SK-N-DZ (cell line): ENCODE measurements at regions not wholly inside any gene's neighbourhood (a gene's known extent, or its start where the extent isn't known, plus 50 kb on each side); places are given as distances from the start of the nearest gene placed in this dataset.
A peak's percentile ranks its signal among the peaks of the same experiment; 100 is the strongest.
"Not testable (repeated sequence)": the region's sequence is repeated elsewhere in the genome, so short reads cannot be mapped to it uniquely, and the experiment has no call there.

ENCODE experiments used
- DNase-seq: peaks from one replicate; pipeline ENCODE4 v3.0.0-alpha.2; 2015; ENCODE audit warnings: low spot score

- DNase-seq: no peak
Observed at GRCh38 chr6:151671195-151671594, 136.3 kb upstream of the ESR1 start.

- DNase-seq: no peak
Observed at GRCh38 chr6:151674578-151674977, 132.9 kb upstream of the ESR1 start.

GRCh38 chr6:151675746-151676459 lies 131.6 kb upstream of the ESR1 start:
- DNase-seq: peak; percentile 26

GRCh38 chr6:151676460-151676945 lies 131.0 kb upstream of the ESR1 start:
- no peak for DNase-seq

- DNase-seq: no peak
Observed at GRCh38 chr6:151677404-151677803, 130.1 kb upstream of the ESR1 start.

GRCh38 chr6:151679081-151679480 lies 128.4 kb upstream of the ESR1 start:
- no peak for DNase-seq

- DNase-seq: no peak
Observed at GRCh38 chr6:151679941-151680340, 127.5 kb upstream of the ESR1 start.

GRCh38 chr6:151680846-151681432 lies 126.5 kb upstream of the ESR1 start:
- no peak for DNase-seq

- DNase-seq: no peak
Observed at GRCh38 chr6:151681433-151682059, 125.9 kb upstream of the ESR1 start.

- DNase-seq: no peak
Observed at GRCh38 chr6:151682251-151682650, 125.2 kb upstream of the ESR1 start.

- no peak for DNase-seq
Observed at GRCh38 chr6:151682922-151683321, 124.6 kb upstream of the ESR1 start.

GRCh38 chr6:151683381-151683780 lies 124.1 kb upstream of the ESR1 start:
- DNase-seq: no peak

GRCh38 chr6:151689499-151690201 lies 117.8 kb upstream of the ESR1 start:
- DNase-seq: no peak

GRCh38 chr6:151690303-151690702 lies 117.2 kb upstream of the ESR1 start:
- no peak for DNase-seq

GRCh38 chr6:151690768-151691562 lies 116.5 kb upstream of the ESR1 start:
- no peak for DNase-seq

GRCh38 chr6:151692216-151692615 lies 115.3 kb upstream of the ESR1 start:
- DNase-seq: no peak

GRCh38 chr6:151693366-151693765 lies 114.1 kb upstream of the ESR1 start:
- DNase-seq: no peak

- no peak for DNase-seq
Observed at GRCh38 chr6:151695156-151695555, 112.3 kb upstream of the ESR1 start.

GRCh38 chr6:151696302-151696701 lies 111.2 kb upstream of the ESR1 start:
- not testable (repeated sequence) for DNase-seq

GRCh38 chr6:151698931-151699700 lies 108.4 kb upstream of the ESR1 start:
- DNase-seq: no peak

GRCh38 chr6:151699719-151700118 lies 107.8 kb upstream of the ESR1 start:
- DNase-seq: no peak
